ENCODE measurements at regions not wholly inside any gene's neighbourhood (a gene's known extent, or its start where the extent isn't known, plus 50 kb on each side); places are given as distances from the start of the nearest gene placed in this dataset.

GRCh38 chr4:115374621-115375020, 261.2 kb upstream of the NDST4 start:
- no peak for DNase-seq

- DNase-seq = no peak
Measured at GRCh38 chr4:115370490-115370889, 257.1 kb upstream of the NDST4 start.

- DNase-seq = no peak
Measured at GRCh38 chr4:115370012-115370411, 256.6 kb upstream of the NDST4 start.

DNA sequence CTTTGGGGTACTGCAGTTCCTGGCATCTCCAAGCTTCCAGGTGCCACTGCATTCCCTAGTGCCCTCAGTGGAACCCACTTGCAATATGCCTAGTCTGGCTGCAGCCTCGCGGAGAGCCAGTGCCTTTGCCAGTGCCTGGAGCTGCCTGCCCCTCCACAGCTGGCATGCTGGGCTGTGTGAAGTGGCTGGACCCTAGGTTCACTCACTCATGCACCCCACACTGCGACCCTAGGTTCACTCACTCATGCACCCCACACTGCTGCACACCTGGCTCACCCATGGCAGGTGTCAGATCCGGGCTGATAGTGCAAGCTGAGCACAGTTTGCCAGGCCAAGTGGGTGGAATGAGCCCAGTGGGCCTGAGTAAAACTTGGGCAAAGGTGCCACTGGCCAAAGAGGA, 253.0 kb upstream of the NDST4 start:
- no peak for DNase-seq

GRCh38 chr4:115365185-115365584, 251.8 kb upstream of the NDST4 start:
- no peak for DNase-seq

DNA sequence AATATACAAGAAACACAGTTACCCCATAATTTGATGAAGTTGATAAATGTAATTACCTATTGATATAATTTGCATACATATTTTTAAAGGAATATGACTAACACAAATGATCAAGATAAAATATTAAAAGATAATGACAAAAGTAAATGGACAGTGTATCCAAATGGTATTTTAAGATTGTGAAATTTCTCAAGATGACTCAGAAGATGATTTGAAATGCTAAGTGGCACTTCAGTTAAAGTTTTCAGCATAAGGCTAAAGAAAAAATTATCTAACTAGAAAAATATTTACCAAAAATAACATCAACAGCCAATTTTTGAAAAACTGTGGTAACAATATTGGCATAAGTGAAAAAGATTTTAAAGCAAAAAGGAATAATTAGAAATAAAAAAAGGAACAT, 248.4 kb upstream of the NDST4 start:
- no peak for DNase-seq

- no peak for DNase-seq
Measured at GRCh38 chr4:115360431-115360830, 247.0 kb upstream of the NDST4 start.

- no peak for DNase-seq
Measured at GRCh38 chr4:115357776-115358175, 244.4 kb upstream of the NDST4 start.

GRCh38 chr4:115356176-115356575, 242.8 kb upstream of the NDST4 start:
- DNase-seq = no peak

GRCh38 chr4:115355329-115355728, 241.9 kb upstream of the NDST4 start:
- no peak for DNase-seq

GRCh38 chr4:115353370-115353769, 239.9 kb upstream of the NDST4 start:
- DNase-seq = no peak

- no peak for DNase-seq
Measured at GRCh38 chr4:115343171-115343570, 229.8 kb upstream of the NDST4 start.

DNA sequence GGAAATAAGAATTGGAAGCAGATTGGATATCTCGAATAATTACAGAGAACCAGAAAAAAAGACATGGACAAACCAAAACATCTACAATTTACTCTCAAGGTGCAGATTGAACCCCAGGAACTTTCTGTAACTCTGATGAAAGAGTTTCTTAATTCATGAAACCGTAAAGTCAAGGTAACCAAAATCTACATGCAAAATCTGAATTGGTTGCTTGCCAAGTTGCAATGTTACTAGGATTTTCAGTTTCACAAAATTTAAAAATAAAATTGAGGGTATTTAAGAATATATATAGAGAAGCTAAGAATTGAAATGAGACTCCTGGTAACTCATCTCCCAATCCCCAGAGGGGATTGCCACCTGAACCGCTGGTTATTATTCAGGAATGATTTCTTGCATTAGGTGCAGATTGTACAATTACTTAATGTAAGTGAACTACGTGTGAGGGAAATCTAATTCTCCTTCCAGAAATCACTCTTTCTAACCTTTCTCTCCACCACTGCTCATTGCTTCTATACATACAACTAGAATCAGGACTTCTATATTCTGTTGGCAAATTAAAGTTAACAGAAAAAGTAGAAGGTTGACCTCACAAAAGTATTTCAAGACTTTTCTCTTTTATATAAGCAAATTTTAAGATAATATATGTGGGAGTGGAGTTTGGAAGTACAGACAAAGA, 221.5 kb upstream of the NDST4 start:
- no peak for DNase-seq

- DNase-seq = no peak
Measured at GRCh38 chr4:115332078-115332477, 218.7 kb upstream of the NDST4 start.

DNA sequence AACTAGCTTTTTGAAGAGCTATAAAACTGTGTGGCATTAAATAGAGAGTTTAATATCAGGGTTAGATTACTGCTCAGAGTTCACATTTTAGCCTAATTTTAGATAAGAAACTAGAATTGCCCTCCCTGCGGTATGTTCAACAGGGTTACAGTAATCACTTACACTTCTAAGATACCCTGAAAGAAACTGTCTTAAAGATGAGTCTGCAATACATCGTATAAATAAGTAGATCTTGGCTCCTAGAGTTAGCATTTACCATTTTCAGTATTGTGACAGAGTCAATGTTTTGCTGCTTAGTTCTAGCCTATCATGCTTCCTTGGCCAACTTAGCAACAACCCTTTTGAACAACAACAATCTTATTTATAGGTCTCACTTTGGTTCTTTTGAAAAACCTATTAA, 217.8 kb upstream of the NDST4 start:
- DNase-seq = no peak

- DNase-seq = no peak
Measured at GRCh38 chr4:115325836-115326235, 212.4 kb upstream of the NDST4 start.

DNA sequence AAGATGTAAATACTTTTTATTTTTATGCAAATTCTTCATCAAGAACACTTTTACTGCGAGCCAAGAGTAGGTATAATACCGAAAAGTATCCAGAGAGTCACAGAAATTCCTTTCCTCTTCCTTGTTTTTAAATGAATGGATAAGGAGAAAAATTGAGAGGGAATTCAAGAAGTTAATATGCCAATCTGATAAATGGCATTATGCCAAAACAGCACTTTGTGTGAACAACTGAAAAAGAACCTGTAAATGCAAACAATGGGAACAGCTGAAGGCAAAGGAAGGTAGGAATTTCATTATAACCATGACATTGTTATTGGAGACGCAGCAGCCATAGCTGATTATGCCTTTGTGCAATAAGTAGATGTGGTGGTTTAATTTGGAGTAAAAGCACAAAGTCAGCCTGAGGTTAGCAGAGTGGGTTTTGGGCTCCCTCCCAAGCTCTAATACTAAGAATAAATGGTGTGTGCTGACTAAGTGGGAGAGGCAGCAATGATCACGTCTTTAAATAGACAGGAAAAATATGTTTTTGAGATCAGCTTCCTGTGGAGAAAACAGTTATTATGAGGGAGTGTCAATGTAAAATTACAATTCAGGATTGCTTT, 209.8 kb upstream of the NDST4 start:
- DNase-seq = no peak

DNA sequence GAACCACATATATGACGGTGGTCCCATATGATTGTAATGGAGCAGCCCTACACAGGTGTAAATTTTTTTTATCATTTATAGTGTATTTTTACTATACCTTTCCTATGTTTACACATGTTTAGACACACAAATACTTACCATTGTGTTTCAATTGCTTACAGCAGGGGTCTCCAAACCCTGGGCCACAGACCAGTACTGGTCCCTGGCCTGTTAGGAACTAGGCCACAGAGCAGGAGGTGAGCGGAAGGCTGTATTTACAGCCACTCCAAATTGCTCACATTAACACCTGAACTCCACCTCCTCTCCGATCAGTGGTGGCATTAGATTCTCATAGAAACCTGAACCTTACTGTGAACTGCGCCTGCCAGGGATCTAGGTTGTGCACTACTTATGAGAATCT, 201.8 kb upstream of the NDST4 start:
- DNase-seq = no peak

DNA sequence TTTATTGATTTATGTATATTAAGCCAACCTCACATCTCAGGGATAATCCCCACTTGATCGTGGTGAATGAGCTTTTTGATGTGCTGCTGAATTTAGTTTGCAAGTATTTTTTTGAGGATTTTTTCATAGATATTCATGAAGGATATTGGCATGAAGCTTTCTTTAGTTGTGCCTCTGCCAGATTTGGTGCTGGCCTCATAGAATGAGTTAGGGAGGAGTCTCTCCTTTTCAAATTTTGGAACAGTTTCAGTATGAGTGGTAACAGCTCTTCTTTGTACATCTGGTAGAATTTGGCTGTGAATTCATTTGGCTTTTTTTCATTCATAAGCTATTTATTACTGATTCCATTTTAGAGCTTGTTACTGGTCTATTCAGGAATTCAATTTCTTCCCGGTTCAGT, 197.2 kb upstream of the NDST4 start:
- no peak for DNase-seq

DNA sequence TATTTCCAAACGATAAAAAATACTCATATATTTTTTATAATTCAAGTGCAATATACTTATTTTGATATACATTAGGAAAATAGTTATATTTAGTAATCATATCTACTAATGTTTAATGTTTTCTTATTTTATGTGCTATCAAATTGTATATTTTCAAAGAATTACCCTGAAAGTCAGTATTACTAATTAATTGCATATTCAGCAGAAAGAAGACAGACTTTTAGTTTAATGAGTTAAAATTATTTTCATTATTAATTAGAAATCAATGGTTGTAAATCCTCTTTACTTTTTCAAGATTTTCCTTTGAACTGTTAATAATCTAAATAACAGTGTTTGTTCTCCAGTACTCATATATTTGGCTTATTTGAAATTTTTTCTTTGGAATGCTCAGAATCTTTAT, 181.3 kb upstream of the NDST4 start:
- no peak for DNase-seq

GRCh38 chr4:115293093-115293462, 179.7 kb upstream of the NDST4 start:
- DNase-seq = no peak

- DNase-seq = no peak
Measured at GRCh38 chr4:115292320-115293092, 179.1 kb upstream of the NDST4 start.

GRCh38 chr4:115287426-115287825, 174.0 kb upstream of the NDST4 start:
- no peak for DNase-seq

- no peak for DNase-seq
Measured at GRCh38 chr4:115279330-115279729, 165.9 kb upstream of the NDST4 start.

All from activated gamma-delta T cell treated with Interleukin-2 at 50 U/mL for 16 hours (primary cell).